PC-3 (cell line): ENCODE measurements at regions not wholly inside any gene's neighbourhood (a gene's known extent, or its start where the extent isn't known, plus 50 kb on each side); places are given as distances from the start of the nearest gene placed in this dataset.

Experiments used
- ATAC-seq: fragments of 200-7000 bp; cut with Tn5 transposase; 2 replicates; pipeline ENCODE4 v1.9.1; 2020; ENCODE audit warnings: mild to moderate bottlenecking, moderate library complexity
- BruUV-seq: library from RNA; stranded (reverse); fragments of 400-500 nt; replicated peaks from 2 replicates; lab custom pipeline; 2021; lab: Mats Ljungman, UMichigan
- CTCF ChIA-PET: fragments of 300-600 bp; sonication (Branson Sonifier 250); formaldehyde crosslinking; loops from one replicate; lab custom pipeline; 2022; ENCODE audit warnings: antibody characterized with exemption; lab: Charles Lee
- POLR2A ChIA-PET: fragments of 300-600 bp; sonication (Branson Sonifier 250); formaldehyde crosslinking; loops from one replicate; lab custom pipeline; 2022; ENCODE audit warnings: antibody characterized with exemption; ENCODE audit not compliant: unreplicated experiment; lab: Charles Lee
- DNase-seq: peaks from one replicate; pipeline ENCODE4 v3.0.0-alpha.2; 2015
- H2AFZ ChIP-seq: fragments of 300-600 bp; sonication (generic); 2 replicates; pipeline ENCODE4 v1.6.0; 2016; ENCODE audit warnings: antibody characterized with exemption, low read length
- H3F3A ChIP-seq: fragments of 300-600 bp; sonication (generic); one replicate; pipeline ENCODE4 v1.6.0; 2017; ENCODE audit warnings: antibody characterized with exemption, low read length, control low read depth, mild to moderate bottlenecking; ENCODE audit not compliant: unreplicated experiment
- H3K27ac ChIP-seq: fragments of 300-600 bp; sonication (generic); 2 replicates; pipeline ENCODE4 v1.5.1; 2016; ENCODE audit warnings: mild to moderate bottlenecking, low read length
- H3K27me3 ChIP-seq: fragments of 300-600 bp; sonication (generic); 2 replicates; pipeline ENCODE4 v1.6.1; 2016; ENCODE audit warnings: low read length, mixed read lengths
- H3K36me3 ChIP-seq: fragments of 300-600 bp; sonication (generic); 2 replicates; pipeline ENCODE4 v1.6.1; 2016; ENCODE audit warnings: low read depth, mixed run types, low read length, mixed read lengths
- H3K4me1 ChIP-seq: fragments of 300-600 bp; sonication (generic); 2 replicates; pipeline ENCODE4 v1.5.1; 2016; ENCODE audit warnings: low read length; ENCODE audit not compliant: insufficient read depth
- H3K4me2 ChIP-seq: fragments of 300-600 bp; sonication (generic); 2 replicates; pipeline ENCODE4 v1.6.0; 2016; ENCODE audit warnings: low read length
- H3K4me3 ChIP-seq: fragments of 300-600 bp; sonication (generic); 2 replicates; pipeline ENCODE4 v1.5.1; 2016; ENCODE audit warnings: mild to moderate bottlenecking, low read length, mixed read lengths
- H3K79me2 ChIP-seq: fragments of 300-600 bp; sonication (generic); 2 replicates; pipeline ENCODE4 v1.6.1; 2017; ENCODE audit warnings: low read length, mixed read lengths
- H3K9ac ChIP-seq: fragments of 300-600 bp; sonication (generic); 2 replicates; pipeline ENCODE4 v1.6.0; 2016; ENCODE audit warnings: mild to moderate bottlenecking, low read length
- H3K9me2 ChIP-seq: fragments of 300-600 bp; sonication (generic); replicated peaks from 2 replicates; pipeline ENCODE4 v1.6.1; 2016; ENCODE audit warnings: mixed run types, low read length, mixed read lengths
- H3K9me3 ChIP-seq: fragments of 300-600 bp; sonication (generic); 2 replicates; pipeline ENCODE4 v1.6.1; 2016; ENCODE audit warnings: low read length, mixed read lengths
- H4K20me1 ChIP-seq: fragments of 300-600 bp; sonication (generic); 2 replicates; pipeline ENCODE4 v1.6.1; 2016; ENCODE audit warnings: low read length, mixed read lengths
- CTCF ChIP-seq: fragments of 300-600 bp; sonication (generic); conservative IDR thresholded peaks from 2 replicates; pipeline ENCODE4 v1.5.1; 2017; ENCODE audit warnings: antibody characterized with exemption, low read depth, mild to moderate bottlenecking, low read length
- EZH2 ChIP-seq: fragments of 300-600 bp; sonication (generic); IDR thresholded peaks from one replicate; pipeline ENCODE4 v1.6.1; 2017; ENCODE audit warnings: antibody characterized with exemption, mild to moderate bottlenecking, low read length; ENCODE audit not compliant: unreplicated experiment
- EZH2phosphoT487 ChIP-seq: fragments of 300-600 bp; sonication (generic); IDR thresholded peaks from 2 replicates; pipeline ENCODE4 v1.6.1; 2018; ENCODE audit warnings: mild to moderate bottlenecking, antibody characterized with exemption, low read length, borderline replicate concordance
- intact Hi-C: fragments of 100-400 bp; cut with micrococcal nuclease; formaldehyde crosslinking; loops from 2 replicates; pipeline ENCODE4 v1.9.0; 2023

DNA sequence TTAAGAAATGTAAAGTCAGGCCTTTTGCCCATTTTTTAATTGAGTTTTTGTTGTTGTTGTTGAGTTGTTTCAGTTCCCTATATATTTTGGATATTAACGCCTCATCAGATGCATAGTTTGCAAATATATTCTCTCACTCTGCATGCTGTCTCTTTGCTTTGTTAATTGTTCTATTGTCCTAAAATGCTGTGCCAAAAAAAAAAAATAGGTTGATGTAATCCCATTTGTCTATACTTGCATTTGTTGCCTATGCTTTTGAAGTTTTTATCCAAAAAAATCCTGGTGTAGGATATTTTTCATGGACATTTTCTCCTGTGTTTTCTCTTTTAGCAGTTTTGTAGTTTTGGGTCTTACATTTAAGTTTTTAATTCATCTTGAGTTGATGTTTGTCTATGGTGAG is 163.3 kb upstream of the STARD13 start:
- intact Hi-C loops = loop anchor here (10.0 kb wide), 2 partner anchors 94 to 164 kb away; partner anchors contain the start of gene STARD13

GRCh38 chr13:33450956-33451709 is 165.6 kb upstream of the STARD13 start:
- BruUV-seq = no TSS peak
- intact Hi-C loops = no loop called here
- H3K9ac ChIP-seq = no peak overlapping the region
- H3K4me2 ChIP-seq = no peak overlapping the region
- no peak for TF ChIP-seq EZH2phosphoT487
- TF ChIP-seq CTCF = no peak
- TF ChIP-seq EZH2 = no peak
- H3K27ac ChIP-seq = no peak overlapping the region
- H3K79me2 ChIP-seq = no peaks in the 10 kb centered on the region
- ChIA-PET CTCF (no interaction called here), POLR2A (no interaction called here)
- no peaks in the 10 kb centered on the region for H4K20me1 ChIP-seq
- no peaks in the 10 kb centered on the region for H3K27me3 ChIP-seq
- H3F3A ChIP-seq = no peaks in the 10 kb centered on the region
- peaks cover 30% of the 10 kb centered on the region for H3K4me1 ChIP-seq
- peak; percentile 10 for DNase-seq
- no peaks in the 10 kb centered on the region for H3K9me2 ChIP-seq
- H2AFZ ChIP-seq = no peak overlapping the region
- H3K9me3 ChIP-seq = no peaks in the 10 kb centered on the region
- no peaks in the 10 kb centered on the region for H3K36me3 ChIP-seq
- H3K4me3 ChIP-seq = no peak overlapping the region
- ATAC-seq = no peak

More for the DNA sequence above, 163.3 kb upstream of the STARD13 start:
- Histone ChIP-seq H3F3A (no peaks in the 10 kb centered on the region), H3K27me3 (no peaks in the 10 kb centered on the region), H3K4me3 (no peak overlapping the region), H3K36me3 (no peaks in the 10 kb centered on the region), H3K27ac (no peak overlapping the region), H2AFZ (no peak overlapping the region), H3K4me2 (no peak overlapping the region), H3K9me2 (no peaks in the 10 kb centered on the region), H3K9ac (no peak overlapping the region), H3K4me1 (peaks cover 36% of the 10 kb centered on the region), H3K9me3 (no peaks in the 10 kb centered on the region), H4K20me1 (no peaks in the 10 kb centered on the region), H3K79me2 (no peaks in the 10 kb centered on the region)
- DNase-seq = no peak
- ChIA-PET POLR2A (no interaction called here), CTCF (no interaction called here)
- no TSS peak for BruUV-seq
- TF ChIP-seq CTCF (no peak), EZH2 (no peak), EZH2phosphoT487 (no peak)
- ATAC-seq = no peak

GRCh38 chr13:33452873-33453517 is 167.4 kb upstream of the STARD13 start:
- CTCF ChIA-PET = no interaction called here
- no peak for ATAC-seq

More at GRCh38 chr13:33452873-33453517, 167.4 kb upstream of the STARD13 start:
- Histone ChIP-seq H3K4me3 (no peak overlapping the region), H3K79me2 (no peaks in the 10 kb centered on the region), H3K4me1 (peaks cover 21% of the 10 kb centered on the region), H3K9me2 (no peaks in the 10 kb centered on the region), H2AFZ (no peak overlapping the region), H3K27me3 (no peaks in the 10 kb centered on the region), H3F3A (no peaks in the 10 kb centered on the region), H3K9me3 (no peaks in the 10 kb centered on the region), H3K9ac (no peak overlapping the region), H3K4me2 (no peak overlapping the region), H3K27ac (no peak overlapping the region), H4K20me1 (no peaks in the 10 kb centered on the region), H3K36me3 (no peaks in the 10 kb centered on the region)
- POLR2A ChIA-PET = no interaction called here
- no TSS peak for BruUV-seq
- DNase-seq = no peak
- TF ChIP-seq EZH2phosphoT487 = no peak
- no peak for TF ChIP-seq EZH2
- no peak for TF ChIP-seq CTCF
- intact Hi-C loops = no loop called here
